Dermis blood vessel endothelial cell (primary cell): ENCODE measurements at regions not wholly inside any gene's neighbourhood (a gene's known extent, or its start where the extent isn't known, plus 50 kb on each side); places are given as distances from the start of the nearest gene placed in this dataset.
"Not testable (repeated sequence)": the region's sequence is repeated elsewhere in the genome, so short reads cannot be mapped to it uniquely, and the experiment has no call there.

Experiments
- DNase-seq: peaks from one replicate; pipeline ENCODE4 v3.0.0; 2010

- DNase-seq: no peak
These were observed 157.7 kb upstream of the ATP10A start for GRCh38 chr15:26020871-26021270.

- DNase-seq: no peak
These were observed 154.5 kb upstream of the ATP10A start for GRCh38 chr15:26017665-26018064.

DNA sequence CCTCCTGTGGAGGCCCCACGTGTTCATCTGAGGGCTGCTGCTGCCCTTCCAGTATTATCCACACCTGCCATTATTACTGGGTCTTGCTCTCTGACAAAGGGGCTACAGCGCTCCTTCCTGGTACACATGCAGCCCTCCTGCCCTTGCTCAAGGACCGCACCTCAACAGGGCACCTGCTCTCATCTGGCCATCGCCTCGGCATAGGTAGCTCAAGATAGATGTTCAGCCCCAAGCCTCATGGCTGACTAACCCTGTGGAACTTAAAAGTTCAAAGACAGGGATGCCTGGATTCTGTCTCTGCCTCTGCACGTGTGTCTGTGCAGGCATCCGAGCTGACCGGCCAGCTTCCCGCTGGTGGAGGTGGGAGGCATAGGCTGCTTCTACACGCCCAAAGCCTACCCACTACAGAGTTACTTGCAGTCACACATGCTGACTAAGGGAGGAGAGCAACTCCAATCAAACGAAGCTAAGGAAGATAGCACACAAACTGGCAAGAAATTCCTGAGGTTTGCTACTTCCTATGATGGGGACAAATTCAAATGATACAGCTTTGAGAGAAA, 152.5 kb upstream of the ATP10A start:
- DNase-seq: no peak

- DNase-seq: no peak
These were observed 150.9 kb upstream of the ATP10A start for GRCh38 chr15:26013981-26014380.

GRCh38 chr15:26011916-26012315, 148.8 kb upstream of the ATP10A start:
- DNase-seq: no peak

GRCh38 chr15:26007151-26007550, 144.0 kb upstream of the ATP10A start:
- no peak for DNase-seq

GRCh38 chr15:26001201-26001600, 138.1 kb upstream of the ATP10A start:
- no peak for DNase-seq

DNA sequence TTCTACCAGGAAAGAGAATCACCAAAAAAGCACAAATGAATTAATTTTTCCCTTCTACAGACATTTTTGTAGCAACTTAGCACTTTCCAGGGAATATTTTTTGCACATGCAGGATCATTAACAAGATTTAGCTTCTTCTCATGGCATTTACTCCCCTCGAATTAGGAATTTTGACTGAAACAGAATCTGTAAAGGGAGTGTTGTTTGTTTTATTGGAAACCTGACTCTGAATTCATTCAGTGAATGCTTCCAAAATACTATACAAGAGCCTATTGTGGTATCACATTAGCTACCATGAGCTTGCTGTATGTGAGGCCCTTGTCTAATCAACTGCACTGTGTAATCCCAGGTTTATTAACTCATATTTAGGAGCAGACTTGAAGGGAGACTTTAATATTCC, 130.4 kb upstream of the ATP10A start:
- no peak for DNase-seq

DNA sequence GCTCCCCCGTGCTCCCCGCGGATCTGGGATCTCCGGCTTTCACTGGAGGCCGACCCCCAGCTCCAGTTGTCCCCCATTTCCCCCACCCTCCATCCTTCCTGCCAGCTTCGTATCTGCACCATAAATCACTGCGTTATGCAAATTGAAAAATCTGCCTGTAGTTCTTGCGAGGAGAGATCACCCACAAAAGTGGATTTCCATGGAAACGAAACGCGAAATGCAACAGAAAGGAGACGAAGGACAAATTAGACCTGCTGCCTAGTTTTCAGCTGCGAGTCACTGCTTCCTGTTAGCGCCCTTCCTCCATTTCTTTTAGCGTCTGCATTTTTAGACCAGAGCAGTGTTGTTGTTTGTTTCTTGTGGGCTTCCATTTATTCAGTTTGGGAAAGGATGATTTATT, 127.1 kb upstream of the ATP10A start:
- no peak for DNase-seq

DNA sequence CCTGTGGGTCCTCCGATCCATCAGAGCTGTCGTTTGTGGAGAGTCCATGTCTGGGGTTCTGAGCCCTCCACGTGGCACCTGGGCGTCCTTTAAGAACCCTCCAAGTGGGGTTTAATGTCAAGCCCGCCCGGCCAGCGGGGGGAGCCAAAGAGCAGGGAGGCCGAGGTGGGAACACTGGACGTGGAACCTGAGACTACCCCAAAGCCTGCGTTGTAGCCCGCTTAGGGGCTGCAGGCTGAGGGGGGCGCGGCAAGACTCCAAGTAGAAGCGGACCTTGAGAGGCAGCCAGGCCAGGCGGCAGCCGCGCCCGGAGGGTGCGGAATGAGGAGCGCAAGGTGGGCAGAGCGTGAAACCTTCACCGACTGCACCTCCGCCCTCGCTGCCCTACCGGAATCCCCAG, 126.2 kb upstream of the ATP10A start:
- no peak for DNase-seq

- not testable (repeated sequence) for DNase-seq
These were observed 125.6 kb upstream of the ATP10A start for GRCh38 chr15:25988716-25989115.

- no peak for DNase-seq
These were observed 124.5 kb upstream of the ATP10A start for GRCh38 chr15:25987638-25988037.

DNA sequence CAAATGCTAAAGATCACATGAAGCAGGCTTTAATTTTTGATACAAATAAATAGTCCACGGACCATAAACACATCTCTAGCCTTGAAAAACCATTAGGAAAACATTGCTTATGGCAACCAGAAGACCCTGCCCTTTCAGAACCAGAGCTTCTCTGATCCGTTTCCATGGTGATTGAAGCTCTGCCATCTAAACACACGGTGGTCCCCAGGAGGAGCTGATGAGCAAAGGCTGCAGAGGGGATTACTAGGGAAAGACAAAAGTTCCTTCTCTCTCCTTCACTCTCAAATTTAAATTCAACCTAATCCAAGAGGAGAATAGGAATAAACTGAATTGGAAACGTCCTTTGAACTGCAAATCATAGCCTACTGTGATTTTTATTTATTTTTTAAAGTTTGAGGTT, 122.0 kb upstream of the ATP10A start:
- no peak for DNase-seq

- no peak for DNase-seq
These were observed 119.6 kb upstream of the ATP10A start for GRCh38 chr15:25982736-25983135.

DNA sequence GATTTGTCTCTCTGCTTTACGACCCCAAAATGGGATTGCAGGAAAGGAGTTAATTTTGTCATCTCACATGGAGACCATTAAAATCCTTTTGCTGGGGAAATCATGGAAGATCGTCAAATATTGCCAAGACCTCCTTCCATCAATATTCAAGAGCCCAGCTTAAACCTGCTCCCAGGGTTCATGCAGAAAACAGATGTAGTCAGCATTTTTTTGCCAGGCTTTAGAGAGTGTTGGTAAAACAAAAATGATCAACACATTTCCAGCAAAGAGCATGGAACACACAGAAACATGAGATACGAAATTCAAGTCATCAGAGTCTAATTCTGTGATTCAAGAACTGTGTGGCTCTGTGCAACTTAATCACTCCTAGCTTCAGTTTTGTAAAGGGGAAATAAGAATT, 118.0 kb upstream of the ATP10A start:
- DNase-seq: no peak

GRCh38 chr15:25972141-25972675, 109.1 kb upstream of the ATP10A start:
- DNase-seq: no peak

DNA sequence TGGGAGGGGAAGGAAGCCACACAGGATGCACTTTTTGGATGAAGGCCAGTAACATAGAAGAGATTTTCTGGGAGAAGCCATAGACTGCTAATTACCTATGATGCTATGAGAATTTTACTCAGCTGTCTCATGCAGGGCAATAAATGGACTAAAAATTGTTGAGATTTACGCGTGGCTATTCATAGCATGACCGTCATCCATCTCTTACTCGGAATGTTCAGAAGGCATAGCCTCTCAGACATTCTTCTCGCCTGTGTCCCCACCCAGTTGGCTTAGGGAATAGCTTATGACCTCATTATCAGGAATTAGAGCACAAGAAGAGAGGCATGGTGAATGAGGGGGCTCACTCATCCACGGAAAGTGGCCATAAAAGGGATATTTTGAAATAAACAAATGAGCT, 107.9 kb upstream of the ATP10A start:
- DNase-seq: no peak

DNA sequence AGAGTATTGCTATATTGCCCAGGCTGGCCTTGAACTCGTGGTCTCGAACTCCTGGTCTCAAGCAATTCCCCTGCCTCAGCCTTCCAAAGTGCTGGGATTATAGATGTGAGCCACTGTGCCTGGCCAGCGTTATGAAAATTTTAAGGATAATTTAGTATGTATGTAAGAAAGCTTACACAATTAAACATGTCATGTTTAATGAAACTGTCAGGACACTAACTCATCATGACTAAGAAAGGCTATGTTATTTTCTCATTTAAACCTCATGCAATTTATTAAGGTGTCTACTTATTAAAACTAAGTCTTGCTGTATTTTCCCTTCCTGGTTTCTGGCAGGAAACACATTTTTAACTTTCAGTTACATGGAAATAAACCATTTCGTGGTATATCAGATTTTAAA, 106.8 kb upstream of the ATP10A start:
- no peak for DNase-seq

DNA sequence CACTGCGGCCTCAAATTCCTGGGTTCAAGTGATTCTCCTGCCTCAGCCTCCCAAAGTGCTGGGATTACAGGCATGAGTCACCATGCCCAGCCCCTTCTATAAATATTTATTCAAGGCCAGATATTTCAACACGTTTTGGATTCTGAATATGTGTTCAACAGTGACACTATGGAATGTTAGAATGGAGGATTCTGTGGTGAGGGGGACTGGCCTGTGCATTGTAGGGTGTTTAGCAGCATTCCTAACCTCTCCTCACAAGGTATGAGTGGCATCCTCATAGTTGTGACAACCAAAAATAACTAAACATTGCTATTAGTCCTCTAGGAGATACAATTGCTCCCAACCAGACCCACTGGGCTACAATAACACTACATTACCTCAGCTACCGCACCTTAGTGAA, 104.0 kb upstream of the ATP10A start:
- DNase-seq: no peak

- no peak for DNase-seq
These were observed 102.2 kb upstream of the ATP10A start for GRCh38 chr15:25965326-25965725.

DNA sequence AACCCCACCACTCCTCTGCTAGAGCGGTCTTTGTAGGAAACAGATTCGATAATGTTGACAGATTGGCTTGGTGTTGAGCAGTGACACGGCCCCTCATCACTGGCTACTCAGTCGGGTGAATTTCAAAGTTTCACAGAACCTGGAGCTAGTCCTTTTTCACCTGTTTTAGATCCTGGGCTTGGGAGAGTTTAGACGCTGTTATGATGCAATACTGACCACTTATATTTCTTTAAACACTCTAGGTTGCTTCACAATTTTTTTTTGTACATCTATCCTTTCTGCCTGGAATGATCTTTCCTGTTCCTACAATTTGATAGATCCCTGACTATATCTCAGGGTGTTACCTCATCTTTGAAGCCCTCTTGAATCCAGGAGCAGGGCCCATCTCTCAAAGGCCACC, 97.1 kb upstream of the ATP10A start:
- no peak for DNase-seq

DNA sequence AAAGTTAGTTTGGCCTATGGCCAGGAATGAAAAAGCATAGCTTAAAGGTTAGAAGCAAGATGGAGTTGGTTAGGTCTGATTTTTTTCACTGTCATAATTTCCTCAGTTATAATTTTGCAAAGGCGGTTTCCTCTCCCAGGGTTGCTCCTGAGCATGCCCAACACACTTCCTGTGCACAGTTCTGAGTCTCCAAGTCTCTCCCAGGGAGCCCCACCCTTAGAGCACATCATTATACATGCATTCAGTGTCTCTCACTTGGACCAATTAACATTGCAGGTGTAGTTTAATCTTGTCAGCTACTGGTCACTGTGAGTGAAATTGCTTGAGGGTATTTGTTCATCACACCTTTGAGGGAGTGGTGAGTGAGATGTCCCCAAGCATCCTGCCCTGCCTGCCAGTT, 96.0 kb upstream of the ATP10A start:
- DNase-seq: no peak

GRCh38 chr15:25955628-25956027, 92.5 kb upstream of the ATP10A start:
- DNase-seq: no peak

DNA sequence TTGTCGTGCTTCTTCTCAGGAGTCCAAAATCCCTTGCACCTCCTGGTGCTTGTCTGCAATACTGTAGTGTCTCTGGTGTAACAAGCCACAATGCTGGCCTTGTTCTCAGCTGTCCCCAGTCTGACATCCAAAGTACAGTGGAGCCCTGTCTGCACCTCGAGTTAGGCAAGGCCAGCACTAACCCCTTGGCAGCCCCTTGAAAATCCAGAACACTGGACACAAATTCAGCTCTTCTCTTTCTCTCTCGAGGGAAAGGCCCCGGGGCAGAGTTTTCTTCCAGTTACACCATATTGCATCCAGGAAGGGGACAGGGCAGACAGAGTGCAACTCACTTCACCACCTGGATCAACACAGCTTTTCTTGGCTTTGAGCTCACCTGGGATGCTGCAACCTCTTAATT, 91.3 kb upstream of the ATP10A start:
- DNase-seq: no peak

- DNase-seq: no peak
These were observed 86.9 kb upstream of the ATP10A start for GRCh38 chr15:25950014-25950413.
